K562 (cell line): ENCODE measurements at regions not wholly inside any gene's neighbourhood (a gene's known extent, or its start where the extent isn't known, plus 50 kb on each side); places are given as distances from the start of the nearest gene placed in this dataset.

Experiments used
- ATAC-seq: fragments of 200-7000 bp; cut with Tn5 transposase; 3 replicates; pipeline ENCODE4 v1.9.1; 2020; ENCODE audit warnings: moderate library complexity
- BruUV-seq: library from RNA; stranded (reverse); fragments of 400-500 nt; replicated peaks from 2 replicates; lab custom pipeline; 2021; lab: Mats Ljungman, UMichigan
- CTCF ChIA-PET: fragments of 300-600 bp; formaldehyde crosslinking; extraction: SDS; loops from one replicate; lab custom pipeline; 2021; ENCODE audit warnings: low intra/inter-chr PET ratio; lab: Yijun Ruan, JAX
- POLR2A ChIA-PET: fragments of 300-600, 350-650 bp; sonication (Branson Sonifier 250); formaldehyde crosslinking; extraction: SDS; loops from one replicate; lab custom pipeline; 2021; ENCODE audit warnings: antibody characterized with exemption, inconsistent platforms; lab: Yijun Ruan, JAX
- DNase-seq, 4 experiments: peaks; one replicate each; pipeline versions ENCODE4 v3.0.0 to v3.0.0-alpha.2; 2011 to 2018; ENCODE audit warnings: low spot score in 3 of 4, mixed read lengths in 3 of 4; ENCODE audit errors: extremely low read depth in 1 of 4
- FAIRE-seq: peaks from 2 replicates; lab custom pipeline; 2011; peaks lifted over from hg19 to GRCh38; lab: Jason Lieb, UNC
- H2AFZ ChIP-seq: 2 replicates; pipeline ENCODE4 v1.6.0; 2011; ENCODE audit warnings: low read depth, low read length, control low read depth, inconsistent platforms
- H3K27ac ChIP-seq: fragments of 200-600 bp; 3 replicates; pipeline ENCODE4 v1.8.0; 2011; ENCODE audit warnings: low read depth, mild to moderate bottlenecking, control low read depth, inconsistent platforms, low read length, moderate library complexity, mixed read lengths; ENCODE audit errors: extremely low read depth
- H3K27me3 ChIP-seq, 2 experiments: fragments of 300-600 bp in 1 of 2; 2 replicates in 1 of 2; 3 replicates in 1 of 2; pipeline versions ENCODE4 v1.6.0 to v1.8.0; 2011; ENCODE audit warnings: inconsistent platforms in 2 of 2, low read length in 2 of 2, mild to moderate bottlenecking in 1 of 2, mixed read lengths in 1 of 2, moderate library complexity in 1 of 2; ENCODE audit not compliant: control insufficient read depth in 2 of 2, insufficient read depth in 2 of 2
- H3K36me3 ChIP-seq: fragments of 300-600 bp; 3 replicates; pipeline ENCODE4 v1.8.0; 2011; ENCODE audit warnings: mild to moderate bottlenecking, low read length, inconsistent platforms; ENCODE audit not compliant: control insufficient read depth, insufficient read depth
- H3K4me1 ChIP-seq, 2 experiments: fragments of 200-600 bp in 1 of 2; replicated peaks in 1 of 2; 2 replicates in 1 of 2; 3 replicates in 1 of 2; pipeline versions ENCODE4 v1.5.1 to v1.8.0; 2011; ENCODE audit warnings: inconsistent platforms in 2 of 2, low read length in 2 of 2, mild to moderate bottlenecking in 1 of 2, mixed read lengths in 1 of 2, moderate library complexity in 1 of 2; ENCODE audit not compliant: control insufficient read depth in 2 of 2, insufficient read depth in 2 of 2
- H3K4me2 ChIP-seq: 2 replicates; pipeline ENCODE4 v1.6.1; 2011; ENCODE audit warnings: low read length, control low read depth, inconsistent platforms, mixed read lengths; ENCODE audit not compliant: insufficient read depth
- H3K4me3 ChIP-seq: fragments of 200-600 bp; sonication (generic), shearing (Covaris generic); 2 replicates; pipeline ENCODE4 v1.5.1; 2016; ENCODE audit warnings: control low read depth, inconsistent platforms
- H3K79me2 ChIP-seq: fragments of 200-600 bp; 3 replicates; pipeline ENCODE4 v1.8.0; 2011; ENCODE audit warnings: low read length, inconsistent platforms; ENCODE audit not compliant: control insufficient read depth, insufficient read depth
- H3K9ac ChIP-seq, 2 experiments: 2 replicates each; pipeline versions ENCODE4 v1.6.0 to v1.6.1; 2011; ENCODE audit warnings: low read depth in 2 of 2, low read length in 2 of 2, control low read depth in 1 of 2, inconsistent platforms in 1 of 2, mild to moderate bottlenecking in 1 of 2, mixed read lengths in 1 of 2; ENCODE audit not compliant: insufficient read depth in 1 of 2
- H3K9me1 ChIP-seq: one replicate; pipeline ENCODE4 v1.6.0; 2011; ENCODE audit warnings: inconsistent platforms, mild to moderate bottlenecking, low read length, moderate library complexity; ENCODE audit not compliant: control insufficient read depth, insufficient read depth
- H3K9me3 ChIP-seq: replicated peaks from 2 replicates; pipeline ENCODE4 v1.5.1; 2011; ENCODE audit warnings: low read depth, low read length, inconsistent platforms; ENCODE audit not compliant: control insufficient read depth, insufficient read depth
- H4K20me1 ChIP-seq: replicated peaks from 2 replicates; pipeline ENCODE4 v1.6.1; 2011; ENCODE audit warnings: low read length, inconsistent platforms, mixed read lengths; ENCODE audit not compliant: control insufficient read depth, insufficient read depth
- FOS ChIP-seq: IDR thresholded peaks from 3 replicates; pipeline ENCODE4 v1.6.1; 2011; ENCODE audit not compliant: insufficient read length; ENCODE audit errors: extremely low read depth
- MTF1 ChIP-seq: fragments of 250-450 bp; sonication (Bioruptor Pico); IDR thresholded peaks from 2 replicates; pipeline ENCODE4 v1.9.0; 2021; ENCODE audit warnings: moderate library complexity, mild to moderate bottlenecking, inconsistent platforms, borderline replicate concordance
- NFIX ChIP-seq: fragments of 250-450 bp; sonication (Bioruptor Pico); IDR thresholded peaks from 2 replicates; pipeline ENCODE4 v1.4.0; 2020; ENCODE audit warnings: low read depth, mild to moderate bottlenecking, moderate library complexity
- SLC30A9 ChIP-seq: fragments of 250-450 bp; sonication (Bioruptor Pico); IDR thresholded peaks from 2 replicates; pipeline ENCODE4 v1.8.0; 2022; ENCODE audit warnings: mild to moderate bottlenecking, moderate library complexity
- XRCC3 ChIP-seq: fragments of 450-650 bp; IDR thresholded peaks from 2 replicates; pipeline ENCODE4 v1.6.1; 2017; ENCODE audit warnings: mild to moderate bottlenecking, moderate library complexity
- ZNF140 ChIP-seq: fragments of 250-450 bp; sonication (Bioruptor Pico); IDR thresholded peaks from 2 replicates; pipeline ENCODE4 v1.8.0; 2021; ENCODE audit warnings: moderate library complexity, mild to moderate bottlenecking, inconsistent platforms
- ZNF175 ChIP-seq: fragments of 200-800 bp; sonication (Bioruptor generic); IDR thresholded peaks from 2 replicates; pipeline ENCODE4 v1.6.1; 2016; ENCODE audit warnings: low read depth, mild to moderate bottlenecking, missing genetic modification characterization, missing compliant biosample characterization
- ZNF408 ChIP-seq: fragments of 250-450 bp; sonication (Bioruptor Pico); IDR thresholded peaks from 2 replicates; pipeline ENCODE4 v1.4.0; 2020; ENCODE audit warnings: low read depth, mild to moderate bottlenecking, moderate library complexity
- ZNF707 ChIP-seq: fragments of 250-450 bp; sonication (Bioruptor Pico); conservative IDR thresholded peaks from 2 replicates; pipeline ENCODE4 v1.8.0; 2022; ENCODE audit warnings: inconsistent platforms, mild to moderate bottlenecking, moderate library complexity
- WGBS: fragments of 100-300 bp; shearing (Covaris generic); methylation state at CpG from one replicate; pipeline ENCODE4 v1.1.6; 2016; ENCODE audit warnings: low coverage, mixed read lengths; ENCODE audit not compliant: insufficient coverage; ENCODE audit errors: missing lambda C conversion rate; 5-methylcytosine and 5-hydroxymethylcytosine counted together
- in situ Hi-C: fragments of 300-500 bp; cut with MboI; formaldehyde crosslinking; loops from 4 replicates; pipeline ENCODE4 v1.15.0; 2018; ENCODE audit warnings: inconsistent platforms, mixed read lengths
- intact Hi-C: fragments of 100-400 bp; cut with micrococcal nuclease; formaldehyde crosslinking; loops from 2 replicates; pipeline ENCODE4 v1.14.2; 2022
- TF ChIP-seq, protein P1 (sequence below): fragments of 450-650 bp; formaldehyde crosslinking; IDR thresholded peaks from 2 replicates; pipeline ENCODE4 v1.4.0; 2020; ENCODE audit warnings: mild to moderate bottlenecking, mixed read lengths
- TF ChIP-seq, protein P2 (sequence below): fragments of 250-450 bp; sonication (Bioruptor Pico); IDR thresholded peaks from 2 replicates; pipeline ENCODE4 v1.8.0; 2022; ENCODE audit warnings: inconsistent platforms, mild to moderate bottlenecking, moderate library complexity, borderline replicate concordance
- TF ChIP-seq, protein P3 (sequence below): fragments of 250-450 bp; sonication (Bioruptor Pico); IDR thresholded peaks from 2 replicates; pipeline ENCODE4 v1.5.1; 2021; ENCODE audit warnings: mild to moderate bottlenecking

DNA sequence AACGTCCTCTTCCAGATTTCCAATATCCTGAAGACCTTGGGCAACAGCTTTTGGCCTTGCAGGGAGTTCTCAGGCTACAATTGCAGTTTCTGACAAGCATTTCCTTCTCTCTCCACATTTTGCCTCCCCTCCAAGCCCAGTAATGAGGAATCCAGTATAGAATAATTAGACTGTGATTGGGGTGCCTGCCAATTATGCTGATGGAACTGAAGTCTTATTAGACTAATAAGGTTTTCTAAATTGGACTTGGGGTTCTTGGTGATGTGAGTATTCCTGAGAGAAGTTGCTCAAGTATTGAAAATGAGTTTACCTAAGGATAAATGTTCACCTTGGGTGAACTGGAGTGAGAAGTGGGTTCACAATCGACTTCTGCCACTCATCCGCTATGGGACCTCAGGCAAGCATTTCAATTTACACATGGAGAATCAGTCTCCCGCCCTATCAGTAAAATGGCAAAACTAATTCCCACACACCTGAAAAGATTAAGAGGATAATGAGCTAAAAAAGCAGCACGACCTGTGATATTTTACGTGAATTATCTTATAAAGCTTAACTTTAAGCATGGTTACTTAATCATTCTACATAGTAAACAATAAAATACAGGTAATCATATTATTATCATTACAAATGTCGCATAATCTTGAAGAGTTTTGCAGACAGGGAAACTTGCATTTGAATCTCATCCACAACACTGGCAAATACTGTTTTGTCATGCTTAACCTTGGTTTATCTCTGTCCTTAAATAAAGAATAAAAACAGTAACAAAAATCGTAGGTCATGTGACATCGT, 628.0 kb downstream of the TMEM114 start:
- intact Hi-C loops = no loop called here
- POLR2A ChIA-PET = interaction anchor here (1.6 kb wide), 1 partner anchor 23 kb away, joined by 3 read pairs; no protein-coding TSS in a partner anchor
- BruUV-seq = no TSS peak
- TF ChIP-seq, protein P1, sequence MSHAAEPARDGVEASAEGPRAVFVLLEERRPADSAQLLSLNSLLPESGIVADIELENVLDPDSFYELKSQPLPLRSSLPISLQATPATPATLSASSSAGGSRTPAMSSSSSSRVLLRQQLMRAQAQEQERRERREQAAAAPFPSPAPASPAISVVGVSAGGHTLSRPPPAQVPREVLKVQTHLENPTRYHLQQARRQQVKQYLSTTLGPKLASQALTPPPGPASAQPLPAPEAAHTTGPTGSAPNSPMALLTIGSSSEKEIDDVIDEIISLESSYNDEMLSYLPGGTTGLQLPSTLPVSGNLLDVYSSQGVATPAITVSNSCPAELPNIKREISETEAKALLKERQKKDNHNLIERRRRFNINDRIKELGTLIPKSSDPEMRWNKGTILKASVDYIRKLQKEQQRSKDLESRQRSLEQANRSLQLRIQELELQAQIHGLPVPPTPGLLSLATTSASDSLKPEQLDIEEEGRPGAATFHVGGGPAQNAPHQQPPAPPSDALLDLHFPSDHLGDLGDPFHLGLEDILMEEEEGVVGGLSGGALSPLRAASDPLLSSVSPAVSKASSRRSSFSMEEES (CRISPR knock-in tag) = peak; percentile 76
- TF ChIP-seq FOS = no peak
- peak; percentile 63; the same call in 1 of the 2 replicates for TF ChIP-seq MTF1 (CRISPR knock-in tag)
- TF ChIP-seq ZNF707 (CRISPR knock-in tag) = peak; percentile 60; the same call in 1 of the 2 replicates
- peak; percentile 82; the same call in 1 of the 2 replicates for TF ChIP-seq ZNF408 (CRISPR knock-in tag)
- TF ChIP-seq, protein P2, sequence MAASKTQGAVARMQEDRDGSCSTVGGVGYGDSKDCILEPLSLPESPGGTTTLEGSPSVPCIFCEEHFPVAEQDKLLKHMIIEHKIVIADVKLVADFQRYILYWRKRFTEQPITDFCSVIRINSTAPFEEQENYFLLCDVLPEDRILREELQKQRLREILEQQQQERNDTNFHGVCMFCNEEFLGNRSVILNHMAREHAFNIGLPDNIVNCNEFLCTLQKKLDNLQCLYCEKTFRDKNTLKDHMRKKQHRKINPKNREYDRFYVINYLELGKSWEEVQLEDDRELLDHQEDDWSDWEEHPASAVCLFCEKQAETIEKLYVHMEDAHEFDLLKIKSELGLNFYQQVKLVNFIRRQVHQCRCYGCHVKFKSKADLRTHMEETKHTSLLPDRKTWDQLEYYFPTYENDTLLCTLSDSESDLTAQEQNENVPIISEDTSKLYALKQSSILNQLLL (CRISPR knock-in tag) = peak; percentile 97
- no peak for TF ChIP-seq ZNF175
- peak; percentile 72; the same call in 1 of the 2 replicates for TF ChIP-seq ZNF140 (CRISPR knock-in tag)
- TF ChIP-seq XRCC3 = no peak
- TF ChIP-seq, protein P3, sequence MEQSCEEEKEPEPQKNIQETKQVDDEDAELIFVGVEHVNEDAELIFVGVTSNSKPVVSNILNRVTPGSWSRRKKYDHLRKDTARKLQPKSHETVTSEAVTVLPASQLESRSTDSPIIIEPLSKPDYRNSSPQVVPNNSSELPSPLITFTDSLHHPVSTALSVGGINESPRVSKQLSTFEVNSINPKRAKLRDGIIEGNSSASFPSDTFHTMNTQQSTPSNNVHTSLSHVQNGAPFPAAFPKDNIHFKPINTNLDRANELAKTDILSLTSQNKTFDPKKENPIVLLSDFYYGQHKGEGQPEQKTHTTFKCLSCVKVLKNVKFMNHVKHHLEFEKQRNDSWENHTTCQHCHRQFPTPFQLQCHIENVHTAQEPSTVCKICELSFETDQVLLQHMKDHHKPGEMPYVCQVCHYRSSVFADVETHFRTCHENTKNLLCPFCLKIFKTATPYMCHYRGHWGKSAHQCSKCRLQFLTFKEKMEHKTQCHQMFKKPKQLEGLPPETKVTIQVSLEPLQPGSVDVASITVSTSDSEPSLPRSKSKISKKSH (CRISPR knock-in tag) = no peak
- peak; percentile 55; the same call in 1 of the 2 replicates for TF ChIP-seq NFIX (CRISPR knock-in tag)
- no peak for TF ChIP-seq SLC30A9

More for the DNA sequence above, 628.0 kb downstream of the TMEM114 start:
- CTCF ChIA-PET = no interaction called here
- Histone ChIP-seq H2AFZ (no peak overlapping the region), H3K9me3 (no peaks in the 10 kb centered on the region), H4K20me1 (no peaks in the 10 kb centered on the region), H3K4me2 (no peak overlapping the region), H3K36me3 (peaks cover 79% of the 10 kb centered on the region), H3K9ac (no peak overlapping the region), H3K4me3 (no peak overlapping the region), H3K27ac (no peak overlapping the region), H3K9me1 (no peaks in the 10 kb centered on the region), H3K4me1 (no peaks in the 10 kb centered on the region), H3K27me3 (no peaks in the 10 kb centered on the region), H3K79me2 (peaks cover 3% of the 10 kb centered on the region; the same call in 1 of the 3 replicates)
- ATAC-seq = no peak
- no peak for DNase-seq
- 86% methylated on average over 9 of the region's 9 CpGs for WGBS
- in situ Hi-C loops = no loop called here
- FAIRE-seq = no peak
